Panc1 (cell line): ENCODE measurements at regions not wholly inside any gene's neighbourhood (a gene's known extent, or its start where the extent isn't known, plus 50 kb on each side); places are given as distances from the start of the nearest gene placed in this dataset.

Experiments used
- ATAC-seq: fragments of 200-7000 bp; cut with Tn5 transposase; 2 replicates; pipeline ENCODE4 v1.9.1; 2020; ENCODE audit warnings: mild to moderate bottlenecking, moderate library complexity
- BruUV-seq: library from RNA; stranded (reverse); fragments of 400-500 nt; replicated peaks from 2 replicates; lab custom pipeline; 2021; lab: Mats Ljungman, UMichigan
- CTCF ChIA-PET: fragments of 300-600 bp; sonication (Branson Sonifier 250); formaldehyde crosslinking; loops from one replicate; lab custom pipeline; 2022; ENCODE audit warnings: antibody characterized with exemption; lab: Charles Lee
- POLR2A ChIA-PET: fragments of 300-600 bp; sonication (Branson Sonifier 250); formaldehyde crosslinking; loops from one replicate; lab custom pipeline; 2022; ENCODE audit warnings: antibody characterized with exemption; lab: Charles Lee
- DNase-seq: peaks from one replicate; pipeline ENCODE4 v3.0.0-alpha.2; 2010; ENCODE audit warnings: low read depth, low spot score
- H3K27ac ChIP-seq: 2 replicates; pipeline ENCODE4 v1.5.1; 2011; ENCODE audit warnings: mild to moderate bottlenecking, low read length, inconsistent platforms
- H3K27me3 ChIP-seq: fragments of 200-500 bp; sonication (Bioruptor generic); 2 replicates; pipeline ENCODE4 v1.6.0; 2014; ENCODE audit warnings: low read length, inconsistent platforms; ENCODE audit not compliant: control insufficient read depth, insufficient read depth
- H3K36me3 ChIP-seq: fragments of 200-500 bp; sonication (Bioruptor generic); 2 replicates; pipeline ENCODE4 v1.5.1; 2014; ENCODE audit warnings: inconsistent platforms, mild to moderate bottlenecking, low read length, moderate library complexity; ENCODE audit not compliant: control insufficient read depth, insufficient read depth
- H3K4me1 ChIP-seq: 2 replicates; pipeline ENCODE4 v1.5.1; 2011; ENCODE audit warnings: inconsistent platforms, mild to moderate bottlenecking, low read length, moderate library complexity; ENCODE audit not compliant: control insufficient read depth, insufficient read depth
- H3K4me3 ChIP-seq, 2 experiments: 2 replicates each; pipeline ENCODE4 v1.5.1; 2011 to 2012; ENCODE audit warnings: low read depth in 2 of 2, low read length in 2 of 2, mild to moderate bottlenecking in 2 of 2, inconsistent platforms in 1 of 2, moderate library complexity in 1 of 2
- H3K9me3 ChIP-seq: fragments of 200-500 bp; sonication (Bioruptor generic); 2 replicates; pipeline ENCODE4 v1.5.1; 2014; ENCODE audit warnings: low read depth, mild to moderate bottlenecking, inconsistent platforms, low read length, moderate library complexity; ENCODE audit not compliant: control insufficient read depth, insufficient read depth
- CTCF ChIP-seq: fragments of 450-650 bp; IDR thresholded peaks from 2 replicates; pipeline ENCODE4 v1.5.1; 2017; ENCODE audit warnings: mild to moderate bottlenecking
- POLR2AphosphoS5 ChIP-seq: IDR thresholded peaks from 2 replicates; pipeline ENCODE4 v1.6.1; 2012; ENCODE audit warnings: mild to moderate bottlenecking, low read depth, low read length, moderate library complexity
- REST ChIP-seq, 2 experiments: IDR thresholded peaks; 2 replicates each; pipeline ENCODE4 v1.6.1; 2011 to 2012; ENCODE audit warnings: low read depth in 2 of 2, control low read depth in 1 of 2, low read length in 1 of 2, mild to moderate bottlenecking in 1 of 2, moderate library complexity in 1 of 2; ENCODE audit not compliant: insufficient read depth in 1 of 2
- in situ Hi-C: cut with HindIII; loops from 2 replicates; pipeline ENCODE4 v1.10.0; 2016; ENCODE audit warnings: low sequenced_read_pairs, low pct_unique_long_range_greater_than_20kb
- intact Hi-C: fragments of 100-400 bp; cut with micrococcal nuclease; formaldehyde crosslinking; loops from one replicate; pipeline ENCODE4 v1.10.0; 2022; ENCODE audit not compliant: unreplicated experiment

DNA sequence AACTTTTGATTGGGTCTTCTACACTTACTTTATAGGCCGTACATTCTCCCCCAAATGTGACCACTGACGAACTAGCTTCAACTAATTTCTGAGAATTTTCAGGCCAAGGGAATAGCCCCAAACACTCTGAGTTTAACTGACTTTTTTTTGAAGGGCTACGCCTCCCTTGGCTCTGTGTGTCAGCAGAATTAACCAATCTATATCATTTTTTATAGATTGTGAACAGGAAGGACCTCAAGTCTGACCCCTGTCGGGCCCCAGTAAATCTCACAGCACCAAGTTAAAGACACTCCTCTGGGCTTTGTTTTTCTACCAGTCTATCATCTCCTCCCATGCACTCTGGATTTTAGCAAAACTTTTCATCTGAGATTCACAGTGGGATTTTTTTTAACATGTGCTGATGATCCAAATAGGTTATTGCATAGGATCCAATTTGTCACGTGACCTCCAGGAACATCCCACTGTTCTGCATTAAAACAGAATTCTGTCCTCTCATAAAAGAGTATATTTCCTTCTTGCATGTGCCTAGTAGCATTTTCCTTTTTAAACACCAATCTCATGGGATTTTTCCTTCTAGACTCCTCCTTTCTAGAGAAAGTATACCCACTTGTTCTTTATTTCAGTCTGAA lies 307.1 kb downstream of the OSR1 start:
- ATAC-seq = no peak
- in situ Hi-C loops (no loop called here), intact Hi-C loops (no loop called here)
- no peaks in the 10 kb centered on the region for H3K9me3 ChIP-seq
- no peak overlapping the region for H3K27ac ChIP-seq
- H3K27me3 ChIP-seq = no peaks in the 10 kb centered on the region
- POLR2A ChIA-PET = no interaction called here
- no peaks in the 10 kb centered on the region for H3K4me1 ChIP-seq
- H3K4me3 ChIP-seq = no peak overlapping the region
- CTCF ChIA-PET = no interaction called here
- H3K36me3 ChIP-seq = no peaks in the 10 kb centered on the region
- no peak for DNase-seq
- BruUV-seq = no TSS peak
- no peak for TF ChIP-seq REST (IDR thresholded peaks at IDR 0.05; ENCODE audit: insufficient read depth in 1 of 2, low read depth in 2 of 2, low read length in 1 of 2)
- peak; percentile 13; the same call in 1 of the 2 replicates for TF ChIP-seq CTCF

- DNase-seq = no peak
- Histone ChIP-seq H3K9me3 (no peaks in the 10 kb centered on the region), H3K4me3 (no peak overlapping the region), H3K27ac (no peak overlapping the region), H3K4me1 (no peaks in the 10 kb centered on the region), H3K36me3 (no peaks in the 10 kb centered on the region), H3K27me3 (no peaks in the 10 kb centered on the region)
- in situ Hi-C loops = no loop called here
- no peak for ATAC-seq
- intact Hi-C loops = no loop called here
- BruUV-seq = no TSS peak
- TF ChIP-seq CTCF (no peak), POLR2AphosphoS5 (no peak)
- CTCF ChIA-PET = no interaction called here
- POLR2A ChIA-PET = no interaction called here
These were observed 308.1 kb downstream of the OSR1 start for GRCh38 chr2:19050354-19050753.
